ENCODE measurements at regions not wholly inside any gene's neighbourhood (a gene's known extent, or its start where the extent isn't known, plus 50 kb on each side); places are given as distances from the start of the nearest gene placed in this dataset.
A peak's percentile ranks its signal among the peaks of the same experiment; 100 is the strongest.

DNA sequence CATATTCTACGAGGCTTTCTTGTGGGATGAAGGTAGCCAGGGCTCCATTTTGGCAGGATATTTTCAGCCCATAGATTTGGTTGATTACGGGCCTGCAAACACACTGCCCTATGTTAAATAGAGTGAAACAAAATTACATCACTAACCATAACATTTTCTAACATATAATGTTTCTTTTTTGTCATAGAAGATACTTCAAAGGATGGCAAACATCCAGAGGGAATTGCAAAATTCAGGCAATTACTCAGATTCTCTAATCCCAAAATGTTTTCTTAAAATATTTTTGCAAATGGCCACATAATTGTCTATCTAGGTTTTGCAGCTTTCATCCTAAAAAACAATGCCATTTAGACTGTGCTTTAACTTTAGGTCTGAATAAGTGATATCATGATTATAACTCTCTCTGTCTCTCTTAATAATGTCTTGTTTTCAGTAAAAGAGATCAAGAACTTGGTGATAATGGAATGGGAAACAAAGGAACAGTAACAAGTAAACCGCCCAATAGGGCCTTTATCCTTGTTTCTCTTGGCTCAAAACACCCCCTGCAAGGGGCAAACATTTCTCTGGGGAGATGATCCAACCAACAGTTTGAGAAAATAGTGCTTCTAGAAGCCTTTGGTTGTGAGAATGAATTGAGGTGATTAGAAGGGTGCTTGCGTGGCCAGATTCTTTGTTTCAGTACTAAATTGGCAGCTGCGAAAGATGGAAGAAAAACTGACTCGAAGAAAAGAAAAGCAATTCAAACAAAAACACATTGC lies 54.4 kb upstream of the BTG1 start:
- no peaks in the 10 kb centered on the region for H3K27me3 ChIP-seq (replicated peaks; ENCODE audit: insufficient read depth, low read length)
- peak overlapping the region; percentile 30; the same call in 1 of the 2 replicates for H3K4me2 ChIP-seq (ENCODE audit: low read depth, low read length)
- 0 out of 2 replicates have a peak overlapping the region, but pooled peaks have one; percentile 18 for H2AFZ ChIP-seq (ENCODE audit: low read length)
- DNase-seq = peak; percentile 35
- no peaks in the 10 kb centered on the region for H3K36me3 ChIP-seq (replicated peaks; ENCODE audit: insufficient read depth, low read length)
- no peak overlapping the region for H3K4me3 ChIP-seq (ENCODE audit: low read length)
- no peak overlapping the region; the same call in 1 of the 2 replicates for H3K9ac ChIP-seq (ENCODE audit: low read length)
- H3K4me1 ChIP-seq (ENCODE audit: low read length) = peaks cover 7% of the 10 kb centered on the region; the same call in 1 of the 2 replicates
- H3F3A ChIP-seq (ENCODE audit: insufficient read depth, low read length) = no peaks in the 10 kb centered on the region
- H3K9me3 ChIP-seq (replicated peaks; ENCODE audit: insufficient read depth, low read length) = no peaks in the 10 kb centered on the region
- H3K9me2 ChIP-seq (replicated peaks; ENCODE audit: insufficient read depth, low read length) = no peaks in the 10 kb centered on the region
- no peak for TF ChIP-seq EZH2 (optimal IDR thresholded peaks at IDR 0.05; ENCODE audit: low read depth, low read length)
- TF ChIP-seq EZH2phosphoT487 (IDR thresholded peaks at IDR 0.05; ENCODE audit: low read length) = no peak
- TF ChIP-seq, protein P1, sequence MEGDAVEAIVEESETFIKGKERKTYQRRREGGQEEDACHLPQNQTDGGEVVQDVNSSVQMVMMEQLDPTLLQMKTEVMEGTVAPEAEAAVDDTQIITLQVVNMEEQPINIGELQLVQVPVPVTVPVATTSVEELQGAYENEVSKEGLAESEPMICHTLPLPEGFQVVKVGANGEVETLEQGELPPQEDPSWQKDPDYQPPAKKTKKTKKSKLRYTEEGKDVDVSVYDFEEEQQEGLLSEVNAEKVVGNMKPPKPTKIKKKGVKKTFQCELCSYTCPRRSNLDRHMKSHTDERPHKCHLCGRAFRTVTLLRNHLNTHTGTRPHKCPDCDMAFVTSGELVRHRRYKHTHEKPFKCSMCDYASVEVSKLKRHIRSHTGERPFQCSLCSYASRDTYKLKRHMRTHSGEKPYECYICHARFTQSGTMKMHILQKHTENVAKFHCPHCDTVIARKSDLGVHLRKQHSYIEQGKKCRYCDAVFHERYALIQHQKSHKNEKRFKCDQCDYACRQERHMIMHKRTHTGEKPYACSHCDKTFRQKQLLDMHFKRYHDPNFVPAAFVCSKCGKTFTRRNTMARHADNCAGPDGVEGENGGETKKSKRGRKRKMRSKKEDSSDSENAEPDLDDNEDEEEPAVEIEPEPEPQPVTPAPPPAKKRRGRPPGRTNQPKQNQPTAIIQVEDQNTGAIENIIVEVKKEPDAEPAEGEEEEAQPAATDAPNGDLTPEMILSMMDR (IDR thresholded peaks at IDR 0.05; ENCODE audit: low read length) = no peak
- H3K27ac ChIP-seq (ENCODE audit: low read length) = peak overlapping the region; percentile 5; the same call in 1 of the 2 replicates
- H3K79me2 ChIP-seq (ENCODE audit: low read length) = no peaks in the 10 kb centered on the region
- H4K20me1 ChIP-seq (ENCODE audit: insufficient read depth, low read length) = no peaks in the 10 kb centered on the region

DNA sequence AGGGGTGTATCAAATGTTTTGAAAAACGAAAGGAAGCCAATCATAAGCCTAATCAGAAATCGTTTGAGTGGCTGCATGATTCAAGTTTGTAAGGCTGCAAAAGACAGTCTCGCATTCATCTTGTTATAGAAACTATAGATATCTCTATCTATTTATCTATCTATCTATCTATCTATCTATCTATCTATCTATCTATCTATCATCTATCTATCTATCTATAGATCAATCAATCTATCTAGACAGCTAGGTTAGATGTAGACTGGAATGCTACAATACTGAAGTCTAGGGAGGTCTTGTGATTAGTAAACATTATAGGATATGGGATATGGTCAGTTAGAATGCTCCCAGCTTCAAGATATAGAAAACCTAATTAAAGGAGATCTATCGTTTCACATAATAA lies 52.2 kb upstream of the BTG1 start:
- H3F3A ChIP-seq (ENCODE audit: insufficient read depth, low read length) = no peaks in the 10 kb centered on the region
- no peak overlapping the region for H3K27ac ChIP-seq (ENCODE audit: low read length)
- peaks cover 7% of the 10 kb centered on the region; the same call in 1 of the 2 replicates for H3K4me1 ChIP-seq (ENCODE audit: low read length)
- no peak for DNase-seq
- H3K4me2 ChIP-seq (ENCODE audit: low read depth, low read length) = no peak overlapping the region
- H3K27me3 ChIP-seq (replicated peaks; ENCODE audit: insufficient read depth, low read length) = no peaks in the 10 kb centered on the region
- no peak for TF ChIP-seq EZH2 (optimal IDR thresholded peaks at IDR 0.05; ENCODE audit: low read depth, low read length)
- TF ChIP-seq, protein P1 (IDR thresholded peaks at IDR 0.05; ENCODE audit: low read length) = no peak
- H3K4me3 ChIP-seq (ENCODE audit: low read length) = no peak overlapping the region
- no peaks in the 10 kb centered on the region for H3K9me3 ChIP-seq (replicated peaks; ENCODE audit: insufficient read depth, low read length)
- H2AFZ ChIP-seq (ENCODE audit: low read length) = no peak overlapping the region
- H3K79me2 ChIP-seq (ENCODE audit: low read length) = no peaks in the 10 kb centered on the region
- H4K20me1 ChIP-seq (ENCODE audit: insufficient read depth, low read length) = no peaks in the 10 kb centered on the region
- H3K36me3 ChIP-seq (replicated peaks; ENCODE audit: insufficient read depth, low read length) = no peaks in the 10 kb centered on the region
- H3K9ac ChIP-seq (ENCODE audit: low read length) = no peak overlapping the region
- H3K9me2 ChIP-seq (replicated peaks; ENCODE audit: insufficient read depth, low read length) = no peaks in the 10 kb centered on the region

DNA sequence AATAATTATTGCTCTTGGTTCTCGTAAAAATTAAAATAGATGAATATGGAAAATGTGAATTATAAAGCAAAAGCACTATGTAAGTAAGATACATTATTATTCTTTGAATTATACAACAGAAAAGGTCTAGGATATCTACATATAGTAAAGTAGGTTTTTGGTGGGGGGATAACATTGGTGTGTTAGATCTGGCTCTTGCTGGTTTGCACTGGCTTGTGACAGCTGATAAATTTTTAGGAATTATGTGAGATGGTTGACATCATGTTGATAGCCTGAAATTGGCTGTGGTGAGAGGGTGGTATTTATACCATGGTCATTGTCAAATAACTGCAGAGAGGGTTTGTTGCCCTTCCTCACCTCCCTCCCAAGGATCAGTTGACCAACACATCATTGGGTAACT lies 50.7 kb upstream of the BTG1 start:
- peaks cover 9% of the 10 kb centered on the region; the same call in 1 of the 2 replicates for H3F3A ChIP-seq (ENCODE audit: insufficient read depth, low read length)
- H3K9me3 ChIP-seq (replicated peaks; ENCODE audit: insufficient read depth, low read length) = no peaks in the 10 kb centered on the region
- H3K9ac ChIP-seq (ENCODE audit: low read length) = no peak overlapping the region
- H3K27me3 ChIP-seq (replicated peaks; ENCODE audit: insufficient read depth, low read length) = no peaks in the 10 kb centered on the region
- TF ChIP-seq, protein P1 (IDR thresholded peaks at IDR 0.05; ENCODE audit: low read length) = no peak
- no peak for TF ChIP-seq EZH2 (optimal IDR thresholded peaks at IDR 0.05; ENCODE audit: low read depth, low read length)
- no peak for TF ChIP-seq EZH2phosphoT487 (IDR thresholded peaks at IDR 0.05; ENCODE audit: low read length)
- no peaks in the 10 kb centered on the region for H3K79me2 ChIP-seq (ENCODE audit: low read length)
- DNase-seq = no peak
- no peaks in the 10 kb centered on the region for H3K9me2 ChIP-seq (replicated peaks; ENCODE audit: insufficient read depth, low read length)
- peaks cover 17% of the 10 kb centered on the region for H3K4me1 ChIP-seq (ENCODE audit: low read length)
- H3K4me2 ChIP-seq (ENCODE audit: low read depth, low read length) = no peak overlapping the region
- no peak overlapping the region for H3K27ac ChIP-seq (ENCODE audit: low read length)
- H2AFZ ChIP-seq (ENCODE audit: low read length) = no peak overlapping the region
- H3K4me3 ChIP-seq (ENCODE audit: low read length) = no peak overlapping the region
- H3K36me3 ChIP-seq (replicated peaks; ENCODE audit: insufficient read depth, low read length) = no peaks in the 10 kb centered on the region
- no peaks in the 10 kb centered on the region for H4K20me1 ChIP-seq (ENCODE audit: insufficient read depth, low read length)
